8988T (cell line): ENCODE measurements at regions not wholly inside any gene's neighbourhood (a gene's known extent, or its start where the extent isn't known, plus 50 kb on each side); places are given as distances from the start of the nearest gene placed in this dataset.
"Not testable (repeated sequence)": the region's sequence is repeated elsewhere in the genome, so short reads cannot be mapped to it uniquely, and the experiment has no call there.

Experiments
- DNase-seq: peaks from one replicate; pipeline ENCODE4 v3.0.0; 2011

DNA sequence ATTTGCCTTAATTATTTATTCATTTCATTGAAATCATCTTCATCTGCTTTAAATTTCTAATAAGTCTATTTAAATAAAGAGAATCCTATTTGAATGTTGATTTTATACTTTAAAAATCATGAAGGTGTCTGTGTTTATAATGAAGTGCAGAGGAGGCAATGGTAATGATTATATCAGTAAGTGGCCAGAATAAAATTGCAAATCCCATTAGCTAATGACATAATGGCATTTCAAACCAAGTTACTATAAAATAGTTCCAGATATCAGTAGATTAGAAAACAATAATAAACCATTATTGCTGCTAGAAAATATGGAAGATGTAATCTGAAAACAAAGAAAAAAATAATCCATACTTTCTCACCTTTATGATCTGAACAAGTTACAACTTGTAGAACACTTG, 647.8 kb upstream of the KLHL1 start:
- no peak for DNase-seq

DNA sequence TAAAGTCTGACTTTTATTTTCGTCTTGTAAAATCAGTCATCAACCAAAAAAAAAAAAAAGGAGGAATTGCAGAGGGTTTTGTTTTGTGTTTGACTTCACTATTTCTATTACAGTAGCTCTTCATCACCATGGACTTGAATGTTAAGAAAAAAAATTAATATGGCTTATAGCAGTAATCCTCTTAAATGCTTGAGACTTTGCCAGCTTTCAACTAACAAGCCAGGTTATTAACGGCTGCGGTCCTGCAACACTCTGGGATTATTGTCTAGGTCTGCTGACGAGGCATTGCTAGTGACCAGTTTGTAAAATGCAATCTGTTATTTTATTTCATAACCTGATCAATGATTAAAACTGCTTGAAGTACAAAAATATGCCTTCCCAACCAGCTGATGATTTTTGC, 647.2 kb upstream of the KLHL1 start:
- no peak for DNase-seq

DNA sequence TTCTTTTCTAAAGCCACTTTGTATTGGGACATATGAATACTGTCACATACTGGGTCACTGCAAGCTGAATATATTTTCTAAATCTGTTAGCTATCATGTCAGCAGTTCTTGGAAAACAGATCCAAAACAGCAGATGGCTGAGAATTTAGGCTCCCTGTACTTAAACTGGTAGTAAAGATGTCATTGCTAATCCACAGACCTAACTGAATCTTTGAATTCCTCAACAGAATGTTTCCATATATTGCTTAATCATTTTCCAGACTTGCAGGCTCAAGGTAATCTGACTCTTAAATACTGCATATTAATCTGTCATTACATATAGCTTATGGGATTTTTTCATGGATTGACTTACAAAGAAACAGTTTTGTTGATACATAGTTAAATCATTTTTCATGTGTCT, 639.0 kb upstream of the KLHL1 start:
- no peak for DNase-seq

DNA sequence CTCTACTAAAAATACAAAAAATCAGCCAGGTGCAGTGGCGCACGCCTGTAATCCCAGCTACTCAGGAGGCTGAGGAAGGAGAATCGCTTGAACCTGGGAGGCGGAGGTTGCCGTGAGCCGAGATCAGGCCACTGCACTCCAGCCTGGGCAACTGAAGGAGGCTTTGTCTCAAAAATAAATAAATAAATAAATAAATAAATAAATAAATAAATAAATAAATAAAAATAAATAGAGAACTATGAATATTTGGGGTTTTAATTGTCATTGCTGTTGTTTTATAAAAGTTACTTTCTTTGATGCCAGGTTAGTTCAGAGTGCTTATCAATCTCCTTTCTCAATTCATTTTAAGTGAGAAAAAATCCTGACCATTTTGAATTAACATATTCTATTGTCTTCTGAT, 638.2 kb upstream of the KLHL1 start:
- DNase-seq, result not testable (repeated sequence)

DNA sequence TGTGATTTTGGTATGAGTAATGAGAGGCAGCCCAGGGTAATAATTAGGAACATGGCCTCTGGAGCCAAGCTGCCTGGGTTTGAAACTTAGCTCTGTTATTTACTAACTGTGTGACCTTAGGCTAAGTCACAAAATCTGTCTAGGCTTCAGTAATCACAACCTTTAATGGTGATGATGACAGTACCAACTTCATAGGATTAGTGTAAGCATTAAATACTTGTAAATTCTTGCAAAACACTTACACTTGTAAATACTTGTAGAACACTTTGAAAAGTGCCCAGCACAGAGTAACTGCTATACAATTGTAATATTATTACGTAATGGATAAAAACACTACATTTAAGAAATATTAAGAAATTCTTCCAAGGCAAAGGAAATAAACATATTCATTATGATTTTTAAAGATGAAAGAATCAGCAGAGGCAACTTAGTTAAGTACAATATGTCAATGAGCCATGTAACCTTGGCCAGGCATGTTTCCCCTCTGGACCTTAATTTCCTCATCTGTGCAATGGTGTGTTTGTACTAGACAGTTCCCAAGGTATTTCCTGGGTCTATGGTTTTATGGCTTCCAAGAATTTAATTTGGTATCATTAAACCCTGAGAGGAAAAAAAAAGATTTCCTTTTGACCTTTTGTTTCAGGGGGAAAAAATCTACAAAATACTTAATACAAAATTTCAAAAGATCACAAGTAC, 628.5 kb upstream of the KLHL1 start:
- DNase-seq, result no peak

DNA sequence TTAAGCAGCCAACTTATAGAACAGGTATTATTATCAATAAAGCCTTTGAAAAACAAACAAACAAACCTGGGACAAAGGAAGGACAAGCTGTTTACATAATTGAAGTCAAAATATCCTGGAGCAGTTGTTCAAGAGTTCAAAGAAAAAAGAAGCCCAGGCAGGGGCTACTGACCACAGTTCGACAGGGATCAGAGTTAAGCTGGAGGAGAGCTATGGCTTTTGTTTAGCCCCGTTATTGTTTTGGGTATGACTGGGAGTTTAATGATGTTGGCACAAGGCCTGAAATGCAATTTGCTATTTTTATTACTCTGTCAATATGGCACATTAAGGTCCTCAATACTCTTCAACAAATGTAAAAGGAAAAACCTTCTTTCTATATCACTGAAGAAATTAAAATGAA, 624.4 kb upstream of the KLHL1 start:
- no peak for DNase-seq

DNA sequence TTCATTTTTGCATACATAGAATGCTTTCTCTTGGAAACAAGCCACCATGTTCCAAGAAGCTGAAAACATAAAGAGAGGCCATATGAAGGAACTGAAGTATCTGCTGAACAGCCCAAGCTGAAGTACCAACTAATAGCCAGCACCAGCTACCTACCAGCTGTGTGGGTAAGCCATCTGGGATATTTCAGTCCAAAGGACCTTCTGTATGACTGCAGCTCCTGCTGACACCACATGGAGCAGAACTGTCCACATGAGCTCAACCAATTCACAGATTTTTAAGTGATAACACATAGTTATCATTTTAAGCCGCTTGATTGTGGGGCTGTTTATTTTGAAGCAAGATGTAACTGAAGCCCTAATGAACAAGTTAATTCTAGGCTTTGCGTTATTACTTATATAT, 621.1 kb upstream of the KLHL1 start:
- DNase-seq, result no peak

DNA sequence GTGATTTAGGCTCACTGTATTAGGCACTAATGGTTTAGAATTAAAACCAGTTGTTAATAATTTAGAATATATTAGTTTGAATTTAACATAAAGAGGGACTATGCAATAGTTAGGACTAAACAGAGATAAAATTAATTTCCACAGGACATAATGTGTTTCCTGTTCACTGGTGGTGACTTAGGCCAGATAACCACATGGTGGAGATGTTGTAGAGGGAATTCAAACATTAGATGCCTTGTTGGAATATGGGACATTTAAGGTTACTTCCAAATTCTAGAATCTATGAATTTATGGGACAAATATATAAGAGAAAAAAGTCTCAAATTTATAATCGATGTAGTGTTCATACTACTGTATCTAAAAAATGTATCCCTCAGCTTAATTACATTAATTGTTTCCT, 615.5 kb upstream of the KLHL1 start:
- no peak for DNase-seq

DNA sequence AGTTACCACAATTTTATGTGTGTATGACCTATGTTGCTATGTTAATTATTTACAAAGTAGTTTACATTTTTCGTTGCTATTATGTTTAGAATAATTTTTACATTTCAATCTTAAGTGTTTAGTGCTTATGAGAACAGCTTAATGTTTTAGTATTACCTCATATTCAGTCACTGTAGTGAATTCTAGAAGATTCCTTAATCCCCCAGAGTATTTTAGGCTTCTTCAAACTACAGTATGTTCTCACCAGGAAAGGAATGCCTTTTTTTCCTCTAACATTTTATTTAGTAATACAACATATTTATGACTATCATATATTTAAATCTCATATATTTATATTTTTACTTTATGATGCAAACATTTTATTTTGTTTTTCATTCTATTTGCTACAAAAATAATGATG, 612.1 kb upstream of the KLHL1 start:
- DNase-seq, result no peak

DNA sequence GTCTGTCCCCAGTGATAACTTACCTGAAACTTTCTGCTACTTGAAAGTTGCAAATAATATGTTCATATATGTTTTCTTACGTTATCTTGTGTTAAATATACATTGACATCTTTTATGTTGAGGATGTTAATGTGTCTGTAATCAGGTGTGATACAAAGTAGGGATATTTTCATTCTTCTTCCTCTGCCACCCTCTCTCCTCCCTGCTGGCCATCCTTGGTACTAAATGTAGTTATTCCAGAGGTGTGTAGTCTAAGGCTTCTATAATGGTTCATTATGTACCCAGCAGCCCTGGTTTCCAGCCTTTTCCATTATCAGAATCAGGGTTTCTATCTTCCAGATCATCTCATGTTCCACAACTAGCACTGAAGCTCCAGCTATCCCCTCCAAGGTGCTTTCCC, 606.7 kb upstream of the KLHL1 start:
- DNase-seq, result no peak

DNA sequence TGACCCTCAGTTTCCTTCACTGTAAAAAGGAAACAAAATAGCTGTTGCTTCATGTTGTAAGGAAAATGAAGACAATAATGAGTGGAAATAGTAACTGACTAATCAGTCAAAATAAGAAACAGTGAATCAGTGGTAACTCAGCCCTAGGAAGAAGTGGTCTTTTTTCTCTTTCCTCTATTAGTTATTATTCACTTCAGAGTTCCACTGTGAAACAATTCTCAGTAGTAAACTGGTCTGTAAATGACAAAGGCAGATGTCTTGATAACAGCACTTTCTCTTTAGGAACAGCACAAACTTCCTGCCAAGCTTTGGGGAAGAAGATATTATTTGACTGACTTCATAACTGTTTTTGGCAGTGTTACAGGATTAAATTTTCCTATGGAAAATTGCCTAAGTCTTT, 600.5 kb upstream of the KLHL1 start:
- DNase-seq, result no peak

DNA sequence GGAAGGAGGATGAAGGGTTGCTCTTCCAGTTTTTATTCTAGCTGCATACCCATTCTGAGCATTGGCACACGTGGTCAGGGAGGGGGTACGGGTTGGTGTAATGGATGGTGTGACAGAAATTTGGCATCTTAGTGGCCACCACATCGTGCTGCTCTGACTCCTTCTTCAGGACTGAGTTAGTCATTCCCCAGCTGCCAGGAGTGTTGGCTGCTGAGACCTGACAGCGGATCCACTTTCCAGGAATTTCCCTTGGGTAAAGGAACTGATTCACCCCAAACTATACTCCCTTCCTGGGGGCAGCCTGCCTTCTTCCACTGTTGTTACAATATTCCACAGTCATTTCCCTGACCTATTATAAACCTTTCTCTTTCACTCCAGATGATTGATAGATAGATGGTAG, 595.5 kb upstream of the KLHL1 start:
- peak; percentile 3 for DNase-seq

DNA sequence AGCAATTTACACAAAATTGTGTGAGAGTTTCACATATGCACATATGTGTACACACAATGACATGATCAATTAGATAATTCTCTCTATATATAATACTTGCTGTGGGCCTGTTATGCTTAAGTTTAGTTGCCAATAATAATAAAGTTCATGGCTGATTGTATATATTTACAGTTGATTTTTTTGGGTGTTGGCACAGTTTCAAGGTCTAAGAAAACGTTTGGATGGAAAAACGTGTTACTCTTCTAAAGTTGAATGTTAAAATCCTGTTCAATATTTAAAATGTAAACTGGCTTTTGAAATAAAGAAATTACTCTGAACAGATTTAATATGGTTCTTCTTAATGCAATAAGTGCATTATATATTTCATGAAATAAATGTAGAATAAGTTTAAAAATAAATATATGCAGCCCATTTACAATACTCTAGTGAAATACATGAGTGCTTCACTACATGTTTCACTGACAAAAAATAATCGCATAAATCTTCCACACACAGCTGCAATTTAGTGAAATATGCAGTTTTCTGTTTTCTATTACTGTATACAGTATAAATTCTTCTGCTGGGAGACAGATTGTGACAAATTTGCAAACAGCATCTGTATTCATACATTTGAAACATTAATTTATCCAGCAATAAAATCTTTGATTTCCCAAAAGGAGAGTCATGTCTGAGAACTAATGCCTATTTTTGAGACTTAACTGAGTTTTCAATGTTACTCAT, 586.9 kb upstream of the KLHL1 start:
- DNase-seq, result no peak

DNA sequence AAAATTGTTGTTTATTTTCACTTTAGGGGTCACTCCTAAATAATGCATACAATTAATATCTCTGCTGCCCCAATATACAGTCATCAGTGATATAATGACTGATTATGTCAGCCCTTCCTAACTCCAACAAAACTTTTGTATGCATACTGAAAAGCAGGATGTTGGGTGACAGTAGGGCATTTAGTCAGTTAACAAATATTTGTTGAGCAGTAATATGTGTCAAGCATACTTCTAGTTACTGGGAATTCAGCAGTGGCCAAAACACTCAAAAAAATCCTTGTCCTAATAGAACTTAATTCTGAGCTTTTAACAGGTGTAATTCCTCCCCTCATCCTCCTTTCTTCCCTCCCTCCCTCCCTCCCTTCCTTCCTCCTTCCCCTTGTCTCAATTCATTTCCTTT, 560.7 kb upstream of the KLHL1 start:
- DNase-seq, result no peak

DNA sequence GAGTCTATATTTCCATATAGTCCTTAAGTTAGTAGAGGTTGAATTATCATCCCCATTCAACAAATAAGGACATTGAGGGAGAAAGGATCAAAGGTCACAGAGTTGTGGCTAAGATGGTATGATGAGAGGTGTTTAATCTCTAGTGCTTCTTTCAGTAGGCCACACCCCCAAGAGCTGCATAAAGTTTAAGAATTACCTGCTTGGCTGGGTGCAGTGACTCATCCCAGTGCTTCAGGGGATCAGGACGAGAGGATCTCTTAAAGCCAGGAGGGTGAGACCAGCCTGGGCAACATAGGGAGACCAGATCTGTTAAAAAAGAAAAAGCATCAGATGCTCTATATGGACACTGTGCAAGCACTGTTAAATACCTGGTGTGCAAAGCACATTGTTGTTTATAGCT, 560.0 kb upstream of the KLHL1 start:
- DNase-seq, result no peak

DNA sequence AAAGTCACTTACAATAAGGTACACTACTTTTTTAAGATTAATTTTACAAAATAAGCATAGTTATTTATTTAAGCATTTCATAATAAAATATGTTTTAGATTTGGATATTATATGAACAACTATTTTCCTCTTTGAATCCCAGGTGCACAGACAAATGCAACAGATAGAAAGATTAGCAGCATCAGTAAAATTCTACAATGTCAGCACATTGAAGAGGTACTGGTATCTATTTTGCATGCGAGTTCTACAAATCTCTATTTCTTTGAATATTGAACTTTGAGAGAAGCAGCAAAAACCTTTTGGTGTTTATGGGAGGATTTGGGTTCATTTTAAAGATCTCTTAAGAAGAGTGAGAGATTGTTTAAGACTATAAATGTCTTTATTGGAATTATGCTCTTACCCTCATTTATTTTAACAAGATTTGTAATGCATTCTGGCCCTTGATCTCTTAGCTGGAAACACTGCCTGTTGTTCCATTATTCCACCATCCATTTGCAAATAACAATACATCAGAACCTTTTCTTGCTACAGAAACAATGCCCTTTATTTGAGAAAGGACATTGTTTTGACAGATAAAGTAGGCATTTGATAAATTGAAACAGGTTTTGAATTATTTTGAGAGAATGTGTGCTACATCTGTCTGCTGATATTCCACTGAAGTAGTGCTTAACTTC, 558.8 kb upstream of the KLHL1 start:
- no peak for DNase-seq

DNA sequence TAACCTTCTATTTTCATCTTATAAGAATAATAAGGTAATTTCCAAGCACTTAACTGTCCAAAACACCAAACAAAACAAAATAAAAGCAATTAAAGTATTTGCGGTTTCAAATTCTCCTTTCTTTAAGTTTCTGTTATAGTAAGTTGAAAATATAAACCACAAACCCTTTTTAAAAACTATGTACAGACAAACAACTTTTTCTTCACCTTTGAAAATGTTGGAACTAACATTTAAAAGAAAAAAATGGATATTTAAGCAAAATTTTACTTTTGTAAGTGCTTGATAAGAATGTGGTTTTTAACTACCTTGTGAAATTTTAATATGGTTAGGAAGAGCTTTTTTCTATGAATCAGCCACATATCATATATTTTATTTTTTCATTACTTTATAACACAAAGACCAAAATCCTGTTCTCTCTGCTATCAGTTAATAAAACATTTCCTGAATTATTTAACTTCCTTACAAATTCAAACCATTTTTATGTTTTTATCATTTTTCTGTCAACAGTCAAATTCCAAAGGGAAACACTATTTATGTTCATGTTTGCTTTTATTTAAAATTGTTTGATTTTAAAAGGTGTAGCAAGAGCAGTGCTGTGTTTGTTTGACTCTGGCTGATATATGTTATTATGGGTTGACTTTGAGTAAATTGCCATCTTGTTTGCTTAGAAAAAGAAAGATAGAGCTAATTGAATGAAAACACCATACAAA, 554.1 kb upstream of the KLHL1 start:
- no peak for DNase-seq

DNA sequence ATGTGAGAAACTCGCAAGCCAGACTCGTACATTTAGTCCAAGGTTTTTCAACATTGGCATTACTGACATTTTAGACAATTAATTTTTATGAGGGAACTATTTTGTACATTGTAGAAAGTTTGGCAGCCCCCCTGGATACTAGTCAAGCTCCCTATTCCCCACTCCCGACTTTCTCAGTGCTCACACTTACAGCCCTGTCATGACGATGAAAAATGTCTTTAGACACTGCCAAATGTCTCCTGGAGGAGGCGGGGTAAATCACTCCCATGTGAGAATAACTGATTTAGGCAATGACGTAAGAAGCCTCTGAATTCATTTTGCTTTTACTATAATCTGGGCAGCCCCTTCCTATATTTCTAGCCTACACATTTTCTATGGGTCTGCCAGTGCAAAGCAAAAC, 535.8 kb upstream of the KLHL1 start:
- DNase-seq, result no peak

DNA sequence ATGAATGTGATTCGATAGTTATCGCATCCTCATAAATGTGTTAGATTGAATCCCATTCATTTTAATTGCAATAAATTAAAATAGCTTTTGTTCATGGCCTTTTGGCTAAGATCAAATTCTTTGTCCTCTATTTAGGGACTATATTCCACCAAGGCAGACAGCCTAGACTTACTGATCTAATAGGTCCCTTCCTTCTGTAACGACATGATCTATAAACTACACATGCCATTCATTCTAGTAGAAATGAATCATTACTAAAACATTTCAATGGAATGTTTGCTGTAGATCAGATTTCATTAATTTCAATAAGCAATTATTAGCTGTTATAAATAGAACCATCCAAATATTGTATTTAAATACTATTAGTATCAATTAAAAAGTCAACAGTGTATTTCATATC, 526.6 kb upstream of the KLHL1 start:
- DNase-seq, result no peak

DNA sequence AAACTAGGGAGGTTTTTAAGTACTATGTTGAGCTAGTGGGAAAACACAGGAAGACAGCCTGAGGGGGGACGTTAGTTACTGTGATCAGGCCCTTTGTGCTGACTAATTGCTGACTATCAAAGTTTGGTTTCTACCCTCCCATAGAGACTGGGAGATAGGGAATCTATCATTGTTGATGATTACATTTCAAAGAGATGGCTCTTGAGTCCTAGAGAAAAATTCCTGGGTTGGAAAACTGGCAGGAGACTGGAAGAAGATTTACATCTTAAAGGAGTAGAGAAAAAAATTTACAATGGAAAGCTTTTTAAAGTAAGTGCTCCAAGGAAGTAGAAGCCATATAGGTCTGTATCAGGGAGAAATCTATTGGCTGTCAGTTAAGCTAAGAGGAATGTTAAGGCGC, 522.0 kb upstream of the KLHL1 start:
- no peak for DNase-seq

DNA sequence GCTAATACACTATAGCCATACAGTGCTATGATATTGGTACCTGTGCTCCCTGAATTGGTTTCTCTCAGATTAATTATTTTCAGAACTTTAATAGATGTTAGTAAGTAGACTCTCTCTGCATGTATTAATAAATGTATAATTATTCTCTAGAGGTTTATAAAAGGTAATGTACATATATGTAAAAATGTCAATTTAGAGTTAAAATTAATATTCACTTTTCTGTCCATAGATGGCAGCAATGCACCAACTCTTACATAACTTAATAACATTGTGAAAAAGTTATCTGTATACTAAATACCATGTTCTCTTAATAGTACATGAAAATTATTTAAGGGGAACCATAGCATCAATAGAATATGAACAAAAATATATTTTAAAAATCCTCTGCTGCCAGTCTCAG, 515.0 kb upstream of the KLHL1 start:
- DNase-seq, result no peak

DNA sequence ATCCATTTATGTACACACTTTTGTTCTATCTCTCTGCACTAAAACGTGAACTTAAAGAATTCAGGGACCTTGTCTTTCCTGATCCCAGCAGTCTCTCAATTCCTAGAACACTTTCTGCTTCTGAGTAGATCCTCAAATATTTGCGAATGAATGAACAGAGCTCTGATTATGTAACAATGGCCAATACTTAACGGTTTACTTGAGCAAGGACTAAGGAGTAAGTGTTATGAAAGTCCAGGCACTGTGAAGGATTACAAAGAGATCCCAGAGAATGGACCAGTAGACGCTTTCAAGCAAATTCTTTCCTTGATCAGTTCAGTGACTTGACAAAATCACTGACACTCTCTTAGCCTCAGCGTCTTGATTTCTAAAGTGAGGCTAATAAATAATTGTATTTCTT, 514.5 kb upstream of the KLHL1 start:
- no peak for DNase-seq

DNA sequence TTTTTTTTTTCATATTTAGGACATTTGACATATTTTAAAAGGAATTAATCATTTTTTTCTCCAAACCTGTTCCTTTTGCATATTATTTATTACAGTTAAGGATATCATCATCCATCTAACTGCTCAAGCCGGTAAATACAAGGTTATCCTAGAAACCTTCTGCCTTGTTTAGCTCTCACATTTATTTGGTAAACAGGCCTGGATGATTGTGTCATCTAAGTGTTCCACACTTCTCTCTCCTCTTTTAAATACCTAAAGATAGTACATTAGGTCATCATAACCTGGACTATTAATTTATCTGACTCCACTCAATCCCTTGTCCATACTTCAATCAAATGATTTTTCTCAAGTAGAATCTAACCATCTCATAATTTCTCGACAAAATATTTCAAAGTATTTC, 511.7 kb upstream of the KLHL1 start:
- DNase-seq, result no peak

DNA sequence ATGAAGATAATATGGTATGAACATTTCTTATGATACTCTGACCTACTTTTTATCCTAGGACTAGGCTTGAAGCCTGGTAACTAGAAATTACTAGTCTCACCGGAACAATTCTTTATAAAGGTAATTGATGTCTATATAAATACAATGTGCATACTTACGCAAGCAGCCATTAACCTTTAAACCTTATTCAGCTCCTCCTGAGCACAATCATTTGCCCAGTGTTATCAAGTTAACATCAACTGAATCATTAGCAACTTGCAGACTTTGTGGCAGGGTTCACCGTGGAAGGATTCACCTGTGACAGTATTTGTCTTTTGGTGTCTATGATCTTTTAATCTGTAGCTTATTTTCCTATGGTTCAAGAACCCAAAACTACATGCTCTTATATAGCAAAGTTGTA, 508.6 kb upstream of the KLHL1 start:
- DNase-seq, result no peak
